ENCODE measurements at regions not wholly inside any gene's neighbourhood (a gene's known extent, or its start where the extent isn't known, plus 50 kb on each side); places are given as distances from the start of the nearest gene placed in this dataset.

GRCh38 chr21:24714646-24715200 lies 892.6 kb downstream of the MRPL39 start:
- TF ChIP-seq RAD21 (conservative IDR thresholded peaks at IDR 0.05 in 1 of 2, IDR thresholded peaks at IDR 0.05 in 1 of 2) (no peak), CTCF (IDR thresholded peaks at IDR 0.05) (no peak), EP300 (IDR thresholded peaks at IDR 0.05) (no peak), PHF8 (IDR thresholded peaks at IDR 0.05; ENCODE audit: borderline replicate concordance, low read depth) (no peak), RFX5 (IDR thresholded peaks at IDR 0.05) (no peak), POLR2A (IDR thresholded peaks at IDR 0.05; ENCODE audit: low read length) (no peak), CEBPB (IDR thresholded peaks at IDR 0.05) (no peak), RNF2 (IDR thresholded peaks at IDR 0.05; ENCODE audit: borderline replicate concordance, low read depth) (no peak), RARB (CRISPR knock-in tag; IDR thresholded peaks at IDR 0.05) (no peak), HOXB5 (CRISPR knock-in tag; IDR thresholded peaks at IDR 0.05) (no peak), MYC (IDR thresholded peaks at IDR 0.05; ENCODE audit: borderline replicate concordance, low read length) (no peak), KDM1A (IDR thresholded peaks at IDR 0.05; ENCODE audit: low read depth) (no peak), REST (IDR thresholded peaks at IDR 0.05) (no peak), MAFK (IDR thresholded peaks at IDR 0.05; ENCODE audit: partially characterized antibody) (no peak)

Measured in A549 (cell line).